Ishikawa (cell line): ENCODE measurements at regions not wholly inside any gene's neighbourhood (a gene's known extent, or its start where the extent isn't known, plus 50 kb on each side); places are given as distances from the start of the nearest gene placed in this dataset.

Experiments used
- EGR1 ChIP-seq: IDR thresholded peaks from 2 replicates; pipeline ENCODE4 v1.6.1; 2012
- RAD21 ChIP-seq: IDR thresholded peaks from 2 replicates; pipeline ENCODE4 v1.6.1; 2012; ENCODE audit warnings: low read depth
- TAF1 ChIP-seq: IDR thresholded peaks from 2 replicates; pipeline ENCODE4 v1.6.1; 2012; ENCODE audit warnings: low read depth, mild to moderate bottlenecking
- YY1 ChIP-seq: IDR thresholded peaks from 2 replicates; pipeline ENCODE4 v1.6.1; 2012; ENCODE audit warnings: low read depth
- ZBTB7A ChIP-seq: IDR thresholded peaks from 2 replicates; pipeline ENCODE4 v1.6.1; 2012; ENCODE audit warnings: low read depth
- TF ChIP-seq, protein P1 (sequence below): IDR thresholded peaks from 2 replicates; pipeline ENCODE4 v1.6.1; 2012; ENCODE audit warnings: low read depth, mild to moderate bottlenecking
- TF ChIP-seq, protein P2 (sequence below): IDR thresholded peaks from 2 replicates; pipeline ENCODE4 v1.6.1; 2012

DNA sequence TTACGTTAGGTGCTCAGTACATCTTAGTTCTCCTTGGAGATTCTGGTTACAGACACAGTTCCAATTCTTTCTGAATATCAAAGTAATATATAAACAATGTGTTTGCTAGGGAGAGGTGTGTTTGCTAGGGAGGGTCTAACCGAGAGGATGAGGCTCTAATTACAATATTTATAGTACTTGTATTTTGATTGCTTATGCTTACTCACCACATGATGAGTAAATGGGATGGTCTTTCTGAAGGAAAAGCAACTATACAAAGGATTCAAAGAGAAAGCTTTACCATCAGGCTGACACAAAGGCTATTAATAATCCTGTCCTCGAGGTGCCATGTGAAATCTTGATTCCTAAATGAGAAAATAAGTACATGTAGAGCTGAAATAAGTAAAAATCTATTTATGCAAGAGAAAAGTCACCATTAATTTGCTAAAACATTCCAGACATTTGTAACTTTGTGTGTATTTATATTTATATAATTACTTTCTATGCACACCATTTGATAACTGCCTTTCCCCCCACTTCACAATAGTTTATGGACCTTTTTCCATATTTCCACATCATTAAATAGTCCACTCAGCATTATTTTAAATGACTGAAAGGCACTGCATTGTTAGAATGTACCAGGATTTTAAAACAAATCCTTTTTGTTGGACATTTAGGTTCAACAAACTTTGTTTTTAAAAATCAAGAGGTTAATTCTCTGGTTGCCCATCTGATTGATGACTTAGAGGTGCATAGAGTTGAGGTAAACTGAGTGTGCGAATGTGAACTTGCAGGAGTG lies 94.5 kb upstream of the FN1 start:
- TF ChIP-seq TAF1 (no peak), EGR1 (no peak), ZBTB7A (no peak), YY1 (no peak), RAD21 (no peak)
- TF ChIP-seq, protein P1, sequence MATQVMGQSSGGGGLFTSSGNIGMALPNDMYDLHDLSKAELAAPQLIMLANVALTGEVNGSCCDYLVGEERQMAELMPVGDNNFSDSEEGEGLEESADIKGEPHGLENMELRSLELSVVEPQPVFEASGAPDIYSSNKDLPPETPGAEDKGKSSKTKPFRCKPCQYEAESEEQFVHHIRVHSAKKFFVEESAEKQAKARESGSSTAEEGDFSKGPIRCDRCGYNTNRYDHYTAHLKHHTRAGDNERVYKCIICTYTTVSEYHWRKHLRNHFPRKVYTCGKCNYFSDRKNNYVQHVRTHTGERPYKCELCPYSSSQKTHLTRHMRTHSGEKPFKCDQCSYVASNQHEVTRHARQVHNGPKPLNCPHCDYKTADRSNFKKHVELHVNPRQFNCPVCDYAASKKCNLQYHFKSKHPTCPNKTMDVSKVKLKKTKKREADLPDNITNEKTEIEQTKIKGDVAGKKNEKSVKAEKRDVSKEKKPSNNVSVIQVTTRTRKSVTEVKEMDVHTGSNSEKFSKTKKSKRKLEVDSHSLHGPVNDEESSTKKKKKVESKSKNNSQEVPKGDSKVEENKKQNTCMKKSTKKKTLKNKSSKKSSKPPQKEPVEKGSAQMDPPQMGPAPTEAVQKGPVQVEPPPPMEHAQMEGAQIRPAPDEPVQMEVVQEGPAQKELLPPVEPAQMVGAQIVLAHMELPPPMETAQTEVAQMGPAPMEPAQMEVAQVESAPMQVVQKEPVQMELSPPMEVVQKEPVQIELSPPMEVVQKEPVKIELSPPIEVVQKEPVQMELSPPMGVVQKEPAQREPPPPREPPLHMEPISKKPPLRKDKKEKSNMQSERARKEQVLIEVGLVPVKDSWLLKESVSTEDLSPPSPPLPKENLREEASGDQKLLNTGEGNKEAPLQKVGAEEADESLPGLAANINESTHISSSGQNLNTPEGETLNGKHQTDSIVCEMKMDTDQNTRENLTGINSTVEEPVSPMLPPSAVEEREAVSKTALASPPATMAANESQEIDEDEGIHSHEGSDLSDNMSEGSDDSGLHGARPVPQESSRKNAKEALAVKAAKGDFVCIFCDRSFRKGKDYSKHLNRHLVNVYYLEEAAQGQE, result no peak
- TF ChIP-seq, protein P2, sequence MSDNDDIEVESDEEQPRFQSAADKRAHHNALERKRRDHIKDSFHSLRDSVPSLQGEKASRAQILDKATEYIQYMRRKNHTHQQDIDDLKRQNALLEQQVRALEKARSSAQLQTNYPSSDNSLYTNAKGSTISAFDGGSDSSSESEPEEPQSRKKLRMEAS, result no peak
